Mesenchymal stem cell (in vitro differentiated cells and primary cell): ENCODE measurements at regions not wholly inside any gene's neighbourhood (a gene's known extent, or its start where the extent isn't known, plus 50 kb on each side); places are given as distances from the start of the nearest gene placed in this dataset.

Source experiments
- DNase-seq: peaks from one replicate; pipeline ENCODE4 v3.0.0-alpha.2; 2013
- H2AFZ ChIP-seq: one replicate; pipeline ENCODE4 v1.6.1; 2013; ENCODE audit warnings: low read depth, mild to moderate bottlenecking, control low read depth, inconsistent platforms, low read length, moderate library complexity
- H2AK5ac ChIP-seq: 2 replicates; pipeline ENCODE4 v1.6.1; 2013; ENCODE audit warnings: low read length, moderate library complexity, mild to moderate bottlenecking, inconsistent platforms; ENCODE audit not compliant: severe bottlenecking
- H2BK120ac ChIP-seq: one replicate; pipeline ENCODE4 v1.6.1; 2013; ENCODE audit warnings: low read depth, mild to moderate bottlenecking, inconsistent platforms, low read length, moderate library complexity
- H2BK12ac ChIP-seq, 2 experiments: one replicate each; pipeline ENCODE4 v1.6.1; 2013; ENCODE audit warnings: inconsistent platforms in 2 of 2, low read length in 2 of 2, mild to moderate bottlenecking in 2 of 2, moderate library complexity in 2 of 2, control low read depth in 1 of 2
- H2BK15ac ChIP-seq: one replicate; pipeline ENCODE4 v1.6.1; 2013; ENCODE audit warnings: mild to moderate bottlenecking, low read depth, inconsistent platforms; ENCODE audit not compliant: poor library complexity, severe bottlenecking
- H2BK5ac ChIP-seq: 2 replicates; pipeline ENCODE4 v1.6.1; 2013; ENCODE audit warnings: low read depth, mild to moderate bottlenecking, low read length, control low read depth, inconsistent platforms; ENCODE audit not compliant: poor library complexity, severe bottlenecking
- H3K14ac ChIP-seq, 2 experiments: one replicate each; pipeline ENCODE4 v1.6.1; 2013; ENCODE audit warnings: inconsistent platforms in 2 of 2, low read length in 2 of 2, control low read depth in 1 of 2, mild to moderate bottlenecking in 1 of 2, moderate library complexity in 1 of 2
- H3K18ac ChIP-seq, 2 experiments: one replicate each; pipeline ENCODE4 v1.6.1; 2013; ENCODE audit warnings: inconsistent platforms in 2 of 2, low read length in 2 of 2, control low read depth in 1 of 2, low read depth in 1 of 2, mild to moderate bottlenecking in 1 of 2
- H3K23ac ChIP-seq, 2 experiments: one replicate each; pipeline ENCODE4 v1.6.1; 2013; ENCODE audit warnings: inconsistent platforms in 2 of 2, low read length in 2 of 2, mild to moderate bottlenecking in 2 of 2, moderate library complexity in 2 of 2, control low read depth in 1 of 2
- H3K27ac ChIP-seq: 2 replicates; pipeline ENCODE4 v1.5.1; 2013; ENCODE audit warnings: mild to moderate bottlenecking, moderate library complexity, low read length, control low read depth, inconsistent platforms; ENCODE audit not compliant: poor library complexity, severe bottlenecking
- H3K27me3 ChIP-seq, 2 experiments: 2 replicates each; pipeline versions ENCODE4 v1.6.1 to v1.7.0; 2013; ENCODE audit warnings: low read length in 2 of 2, mild to moderate bottlenecking in 2 of 2, moderate library complexity in 2 of 2, control low read depth in 1 of 2, inconsistent platforms in 1 of 2; ENCODE audit not compliant: control insufficient read depth in 1 of 2, insufficient read depth in 1 of 2
- H3K36me3 ChIP-seq, 2 experiments: 2 replicates each; pipeline versions ENCODE4 v1.6.1 to v1.7.0; 2013; ENCODE audit warnings: low read length in 2 of 2, control low read depth in 1 of 2, inconsistent platforms in 1 of 2, low read depth in 1 of 2, mild to moderate bottlenecking in 1 of 2; ENCODE audit not compliant: insufficient read depth in 2 of 2, control insufficient read depth in 1 of 2
- H3K4ac ChIP-seq, 2 experiments: one replicate each; pipeline ENCODE4 v1.6.1; 2013; ENCODE audit warnings: inconsistent platforms in 2 of 2, low read length in 2 of 2, mild to moderate bottlenecking in 2 of 2, moderate library complexity in 2 of 2, control low read depth in 1 of 2, low read depth in 1 of 2
- H3K4me1 ChIP-seq: 2 replicates; pipeline ENCODE4 v1.6.1; 2013; ENCODE audit warnings: low read depth, low read length, control low read depth; ENCODE audit not compliant: control insufficient read depth, insufficient read depth
- H3K4me2 ChIP-seq: 2 replicates; pipeline ENCODE4 v1.6.1; 2013; ENCODE audit warnings: low read length, mild to moderate bottlenecking, inconsistent platforms; ENCODE audit not compliant: poor library complexity, severe bottlenecking
- H3K4me3 ChIP-seq, 2 experiments: 2 replicates each; pipeline versions ENCODE4 v1.5.1 to v1.7.0; 2013; ENCODE audit warnings: low read length in 2 of 2, mild to moderate bottlenecking in 2 of 2, control low read depth in 1 of 2, low read depth in 1 of 2; ENCODE audit not compliant: insufficient read depth in 1 of 2
- H3K79me1 ChIP-seq: replicated peaks from 2 replicates; pipeline ENCODE4 v1.6.1; 2013; ENCODE audit warnings: mild to moderate bottlenecking, control low read depth, low read length, inconsistent platforms; ENCODE audit not compliant: poor library complexity, severe bottlenecking
- H3K9ac ChIP-seq: 2 replicates; pipeline ENCODE4 v1.7.0; 2013; ENCODE audit warnings: mild to moderate bottlenecking, low read length, moderate library complexity
- H3K9me3 ChIP-seq: 2 replicates; pipeline ENCODE4 v1.7.0; 2013; ENCODE audit warnings: mild to moderate bottlenecking, low read length; ENCODE audit not compliant: control insufficient read depth
- H4K8ac ChIP-seq: one replicate; pipeline ENCODE4 v1.6.1; 2013; ENCODE audit warnings: inconsistent platforms, mild to moderate bottlenecking, low read length, moderate library complexity
- H4K91ac ChIP-seq: one replicate; pipeline ENCODE4 v1.6.1; 2013; ENCODE audit warnings: mild to moderate bottlenecking, low read length, inconsistent platforms
- whole genome bisulfite sequencing: methylation state at CpG from one replicate; pipeline ENCODE4 v1.1.7; 2013; ENCODE audit warnings: mixed read lengths; 5-methylcytosine and 5-hydroxymethylcytosine counted together

GRCh38 chr7:121745856-121746255, 127.1 kb upstream of the PTPRZ1 start:
- WGBS = no CpG with 5 or more reads among the region's 1 CpG
- no peak overlapping the region for H4K8ac ChIP-seq

DNA sequence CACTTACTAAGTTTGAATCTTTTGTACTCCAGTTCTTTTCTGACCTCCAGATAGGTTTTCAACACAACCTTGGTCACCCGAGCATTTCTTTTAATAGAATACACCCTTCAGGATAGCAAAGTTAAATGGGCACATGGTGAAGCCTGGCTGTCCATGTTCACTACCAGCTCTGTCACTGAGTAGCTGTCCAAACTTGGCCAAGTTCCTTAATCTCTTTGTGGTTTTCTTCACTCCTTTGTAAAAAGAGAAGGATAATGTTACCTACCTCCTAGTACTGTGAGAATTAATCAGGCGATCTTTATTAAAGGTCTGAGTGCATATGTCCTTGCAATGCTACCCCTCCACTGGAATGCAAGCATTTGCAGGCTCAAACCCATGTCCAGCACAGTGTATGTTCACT, 128.1 kb upstream of the PTPRZ1 start:
- no peaks in the 10 kb centered on the region for H3K9me3 ChIP-seq
- no peak overlapping the region for H3K23ac ChIP-seq
- H3K9ac ChIP-seq = no peak overlapping the region
- no peak overlapping the region for H3K27ac ChIP-seq
- H3K79me1 ChIP-seq = no peaks in the 10 kb centered on the region
- no peak overlapping the region for H3K4ac ChIP-seq
- H4K8ac ChIP-seq = no peak overlapping the region
- H3K14ac ChIP-seq = no peak overlapping the region
- H3K27me3 ChIP-seq = no peaks in the 10 kb centered on the region
- no peak overlapping the region for H3K4me3 ChIP-seq
- no peaks in the 10 kb centered on the region for H3K4me1 ChIP-seq
- no peak overlapping the region for H2BK15ac ChIP-seq
- no peak overlapping the region for H3K4me2 ChIP-seq
- H2AFZ ChIP-seq = no peak overlapping the region
- no peak overlapping the region for H2AK5ac ChIP-seq
- H4K91ac ChIP-seq = no peak overlapping the region
- H2BK5ac ChIP-seq = no peak overlapping the region
- H3K18ac ChIP-seq = no peak overlapping the region
- no peak overlapping the region for H2BK12ac ChIP-seq
- WGBS = 87% methylated on average over 1 of the region's 2 CpGs
- no peak overlapping the region for H2BK120ac ChIP-seq
- DNase-seq = no peak
- H3K36me3 ChIP-seq = no peaks in the 10 kb centered on the region

More at GRCh38 chr7:121745856-121746255, 127.1 kb upstream of the PTPRZ1 start:
- H3K27me3 ChIP-seq = no peaks in the 10 kb centered on the region
- H3K14ac ChIP-seq = no peak overlapping the region
- no peak overlapping the region for H2AK5ac ChIP-seq
- DNase-seq = no peak
- no peak overlapping the region for H3K27ac ChIP-seq
- H3K23ac ChIP-seq = no peak overlapping the region
- H2BK120ac ChIP-seq = no peak overlapping the region
- no peak overlapping the region for H3K4me2 ChIP-seq
- no peak overlapping the region for H3K18ac ChIP-seq
- no peaks in the 10 kb centered on the region for H3K4me1 ChIP-seq
- no peaks in the 10 kb centered on the region for H3K36me3 ChIP-seq
- no peak overlapping the region for H2BK5ac ChIP-seq
- H2BK15ac ChIP-seq = no peak overlapping the region
- no peak overlapping the region for H3K4ac ChIP-seq
- H2BK12ac ChIP-seq = no peak overlapping the region
- H4K91ac ChIP-seq = no peak overlapping the region
- H3K4me3 ChIP-seq = no peak overlapping the region
- no peak overlapping the region for H3K9ac ChIP-seq
- H2AFZ ChIP-seq = no peak overlapping the region
- no peaks in the 10 kb centered on the region for H3K79me1 ChIP-seq
- no peaks in the 10 kb centered on the region for H3K9me3 ChIP-seq

DNA sequence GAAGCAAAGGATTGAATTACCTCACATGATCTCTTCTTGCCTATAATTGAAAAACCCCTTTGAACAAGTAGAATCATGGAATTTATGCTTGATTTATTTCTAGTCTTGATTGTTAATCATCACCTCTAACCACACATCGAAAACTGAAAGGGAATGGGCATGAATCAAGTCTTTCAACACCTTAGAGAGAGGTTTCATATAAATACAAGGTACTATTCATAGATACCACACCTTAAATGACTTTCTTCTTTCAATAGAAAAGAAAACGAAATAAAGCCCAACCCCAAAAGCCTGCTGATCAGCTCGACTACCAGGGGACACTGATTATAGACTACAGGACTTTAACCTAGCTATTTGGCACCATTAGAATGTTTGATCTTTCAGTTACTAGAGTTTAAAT, 128.6 kb upstream of the PTPRZ1 start:
- Histone ChIP-seq H2AK5ac (no peak overlapping the region), H3K4ac (no peak overlapping the region), H3K14ac (no peak overlapping the region), H4K8ac (no peak overlapping the region), H2BK15ac (no peak overlapping the region), H3K23ac (no peak overlapping the region), H3K4me1 (no peaks in the 10 kb centered on the region), H3K27ac (no peak overlapping the region), H4K91ac (no peak overlapping the region), H3K9me3 (no peaks in the 10 kb centered on the region), H3K36me3 (no peaks in the 10 kb centered on the region), H3K4me2 (no peak overlapping the region), H2BK120ac (no peak overlapping the region), H3K9ac (no peak overlapping the region), H3K4me3 (no peak overlapping the region), H2AFZ (no peak overlapping the region), H3K79me1 (no peaks in the 10 kb centered on the region), H2BK12ac (no peak overlapping the region), H2BK5ac (no peak overlapping the region), H3K27me3 (no peaks in the 10 kb centered on the region), H3K18ac (no peak overlapping the region)
- no peak for DNase-seq
- 57% methylated on average over 1 of the region's 3 CpGs for WGBS

DNA sequence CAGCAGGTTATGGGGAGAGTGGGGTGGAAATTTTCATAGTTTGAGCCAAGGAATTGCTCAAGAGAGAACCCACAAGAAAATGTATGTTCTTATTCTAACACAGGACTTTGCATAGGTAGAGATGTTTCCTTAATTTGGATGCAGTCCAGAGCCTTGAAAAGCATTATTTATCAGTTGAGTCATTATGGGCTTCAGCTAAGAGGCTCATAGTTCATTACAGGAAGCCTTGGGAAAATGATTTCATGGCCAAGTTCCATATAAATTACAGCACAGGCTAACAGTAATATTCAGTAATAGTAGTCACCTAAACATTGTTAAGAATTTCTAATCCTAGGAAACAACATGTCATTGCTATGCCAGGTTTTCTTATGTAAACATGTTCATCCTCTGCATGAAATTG, 131.1 kb upstream of the PTPRZ1 start:
- Histone ChIP-seq H3K27ac (no peak overlapping the region), H3K4me3 (no peak overlapping the region), H3K9ac (no peak overlapping the region), H3K4me1 (no peaks in the 10 kb centered on the region), H3K79me1 (no peaks in the 10 kb centered on the region), H3K36me3 (no peaks in the 10 kb centered on the region), H2BK15ac (no peak overlapping the region), H2BK5ac (no peak overlapping the region), H2BK12ac (no peak overlapping the region), H2AFZ (no peak overlapping the region), H3K18ac (no peak overlapping the region), H2AK5ac (no peak overlapping the region), H3K14ac (no peak overlapping the region), H3K4ac (no peak overlapping the region), H3K23ac (no peak overlapping the region), H3K9me3 (no peaks in the 10 kb centered on the region), H2BK120ac (no peak overlapping the region), H3K4me2 (no peak overlapping the region), H4K8ac (no peak overlapping the region), H4K91ac (no peak overlapping the region), H3K27me3 (no peaks in the 10 kb centered on the region)
- DNase-seq = no peak
